Nephron (organoid): ENCODE measurements at regions not wholly inside any gene's neighbourhood (a gene's known extent, or its start where the extent isn't known, plus 50 kb on each side); places are given as distances from the start of the nearest gene placed in this dataset.

ENCODE experiments used
- H3K27ac Mint-ChIP-seq, 3 experiments: 2 replicates each; pipeline ENCODE4 v1.8.0; 2020; ENCODE audit warnings: mixed read lengths in 3 of 3, mild to moderate bottlenecking in 2 of 3, moderate library complexity in 1 of 3
- H3K27me3 Mint-ChIP-seq: 2 replicates; pipeline ENCODE4 v1.8.0; 2021; ENCODE audit warnings: low read depth, mild to moderate bottlenecking, moderate library complexity, mixed read lengths
- H3K36me3 Mint-ChIP-seq: 2 replicates; pipeline ENCODE4 v1.8.0; 2020; ENCODE audit warnings: low read depth, mixed read lengths
- H3K4me1 Mint-ChIP-seq: 2 replicates; pipeline ENCODE4 v1.8.0; 2020; ENCODE audit warnings: mixed read lengths
- H3K4me3 Mint-ChIP-seq, 3 experiments: 2 replicates each; pipeline ENCODE4 v1.8.0; 2020; ENCODE audit warnings: mild to moderate bottlenecking in 3 of 3, mixed read lengths in 3 of 3, moderate library complexity in 2 of 3
- H3K9me3 Mint-ChIP-seq: 2 replicates; pipeline ENCODE4 v1.8.0; 2020; ENCODE audit warnings: mixed read lengths
- TF ChIP-seq, protein P1 (sequence below), 3 experiments: fragments of 200-600 bp; sonication (generic); IDR thresholded peaks; one replicate each; pipeline ENCODE4 v1.5.0; 2021; ENCODE audit warnings: antibody characterized with exemption in 3 of 3; ENCODE audit not compliant: unreplicated experiment in 3 of 3

DNA sequence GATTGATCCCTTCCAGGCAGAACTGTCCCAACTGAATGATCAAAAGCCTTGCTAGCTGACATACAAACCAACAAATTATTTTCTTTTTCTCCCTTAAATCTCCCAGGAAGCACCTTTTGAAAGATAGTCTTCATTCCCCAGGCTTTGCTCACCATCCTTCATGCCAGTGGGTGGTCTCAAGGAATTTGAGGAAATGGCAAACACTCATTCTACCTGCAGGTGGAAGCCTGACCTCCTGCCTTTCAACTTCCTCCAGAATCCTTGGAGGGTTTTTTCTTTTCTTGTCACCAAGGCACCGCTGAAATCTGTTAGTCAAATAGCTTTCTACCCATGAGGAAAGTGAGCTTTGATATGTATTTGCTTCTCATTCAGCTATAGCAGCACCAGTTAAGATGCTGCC lies 128.5 kb downstream of the WIF1 start:
- Mint-ChIP-seq H3K9me3 (peaks cover 17% of the 10 kb centered on the region), H3K36me3 (no peaks in the 10 kb centered on the region), H3K27ac (peak overlapping the region; percentile 30 to 56 (median 32)), H3K27me3 (peaks cover 11% of the 10 kb centered on the region), H3K4me1 (peaks cover 3% of the 10 kb centered on the region), H3K4me3 (peak overlapping the region in 1 of 3 experiments; percentile 35)
- TF ChIP-seq, protein P1, sequence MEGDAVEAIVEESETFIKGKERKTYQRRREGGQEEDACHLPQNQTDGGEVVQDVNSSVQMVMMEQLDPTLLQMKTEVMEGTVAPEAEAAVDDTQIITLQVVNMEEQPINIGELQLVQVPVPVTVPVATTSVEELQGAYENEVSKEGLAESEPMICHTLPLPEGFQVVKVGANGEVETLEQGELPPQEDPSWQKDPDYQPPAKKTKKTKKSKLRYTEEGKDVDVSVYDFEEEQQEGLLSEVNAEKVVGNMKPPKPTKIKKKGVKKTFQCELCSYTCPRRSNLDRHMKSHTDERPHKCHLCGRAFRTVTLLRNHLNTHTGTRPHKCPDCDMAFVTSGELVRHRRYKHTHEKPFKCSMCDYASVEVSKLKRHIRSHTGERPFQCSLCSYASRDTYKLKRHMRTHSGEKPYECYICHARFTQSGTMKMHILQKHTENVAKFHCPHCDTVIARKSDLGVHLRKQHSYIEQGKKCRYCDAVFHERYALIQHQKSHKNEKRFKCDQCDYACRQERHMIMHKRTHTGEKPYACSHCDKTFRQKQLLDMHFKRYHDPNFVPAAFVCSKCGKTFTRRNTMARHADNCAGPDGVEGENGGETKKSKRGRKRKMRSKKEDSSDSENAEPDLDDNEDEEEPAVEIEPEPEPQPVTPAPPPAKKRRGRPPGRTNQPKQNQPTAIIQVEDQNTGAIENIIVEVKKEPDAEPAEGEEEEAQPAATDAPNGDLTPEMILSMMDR (IDR thresholded peaks at IDR 0.05; ENCODE audit: unreplicated experiment in 3 of 3), result no peak

DNA sequence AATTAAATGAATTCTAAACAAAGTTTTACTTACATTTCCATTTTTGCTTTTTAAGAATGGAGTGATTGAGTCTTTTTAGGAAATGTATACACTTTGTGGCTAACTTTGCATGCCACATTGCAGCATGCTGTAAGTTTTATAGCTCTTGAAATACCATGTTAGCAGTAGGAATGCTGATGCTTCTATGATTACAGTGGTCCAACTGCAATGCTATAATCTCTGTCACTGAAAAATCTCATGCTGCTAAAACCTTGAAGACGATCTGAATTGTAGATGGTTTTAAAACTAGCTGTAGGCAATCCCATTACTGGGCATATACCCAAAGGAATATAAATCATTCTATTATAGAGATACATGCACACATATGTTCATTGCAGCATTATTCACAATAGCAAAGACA lies 127.6 kb downstream of the WIF1 start:
- TF ChIP-seq, protein P1 (IDR thresholded peaks at IDR 0.05; ENCODE audit: unreplicated experiment in 3 of 3), result no peak
- peaks cover 17% of the 10 kb centered on the region for H3K9me3 Mint-ChIP-seq
- H3K36me3 Mint-ChIP-seq, result no peaks in the 10 kb centered on the region
- no peak overlapping the region for H3K27ac Mint-ChIP-seq
- peaks cover 11% of the 10 kb centered on the region for H3K27me3 Mint-ChIP-seq
- H3K4me1 Mint-ChIP-seq, result peaks cover 11% of the 10 kb centered on the region
- no peak overlapping the region for H3K4me3 Mint-ChIP-seq

DNA sequence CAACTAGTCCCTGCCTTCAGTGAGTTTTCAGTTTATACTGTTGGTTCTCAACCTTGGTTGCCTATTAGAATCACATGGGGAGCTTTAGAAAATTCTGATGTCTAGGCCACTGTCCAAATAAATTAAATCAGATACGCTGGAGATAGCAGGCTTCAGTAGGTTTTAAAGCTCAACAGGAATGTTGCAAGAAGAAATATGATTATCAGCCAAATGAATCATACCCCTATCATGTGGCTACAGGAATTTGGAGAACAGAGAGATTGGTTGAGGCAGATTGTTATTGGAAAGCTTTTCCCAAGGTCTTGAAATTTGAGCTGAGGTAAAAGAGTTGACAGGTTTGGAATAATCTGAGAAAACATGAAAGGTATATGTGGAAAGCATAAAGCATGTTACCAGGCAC lies 125.3 kb downstream of the WIF1 start:
- H3K27me3 Mint-ChIP-seq, result peaks cover 11% of the 10 kb centered on the region
- H3K27ac Mint-ChIP-seq, result peak overlapping the region in 1 of 3 experiments; percentile 68
- peaks cover 13% of the 10 kb centered on the region for H3K9me3 Mint-ChIP-seq
- H3K4me1 Mint-ChIP-seq, result peaks cover 18% of the 10 kb centered on the region
- TF ChIP-seq, protein P1 (IDR thresholded peaks at IDR 0.05; ENCODE audit: unreplicated experiment in 3 of 3), result no peak
- H3K36me3 Mint-ChIP-seq, result no peaks in the 10 kb centered on the region
- H3K4me3 Mint-ChIP-seq, result no peak overlapping the region

DNA sequence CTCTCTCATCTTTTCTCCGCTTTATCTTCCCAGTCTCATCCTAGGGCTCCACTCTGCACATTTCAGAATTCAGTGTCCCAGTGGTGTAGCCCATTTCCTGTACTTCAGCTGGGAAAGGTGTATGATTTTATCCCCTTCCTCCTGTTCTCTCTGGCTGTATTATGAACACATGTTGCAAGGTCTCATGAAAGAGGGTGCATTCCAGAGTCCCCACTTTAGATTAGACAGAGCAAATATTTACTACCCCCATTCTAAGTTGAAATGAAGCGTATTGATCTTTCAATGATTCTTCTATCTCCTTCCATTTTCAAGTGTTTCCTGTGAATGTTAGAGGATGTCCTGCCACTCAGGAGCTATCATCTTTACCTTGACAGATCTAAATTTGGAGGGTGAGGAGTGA lies 123.2 kb downstream of the WIF1 start:
- Mint-ChIP-seq H3K9me3 (peaks cover 24% of the 10 kb centered on the region), H3K36me3 (no peaks in the 10 kb centered on the region), H3K4me1 (peaks cover 18% of the 10 kb centered on the region), H3K27ac (peak overlapping the region; percentile 74 to 96 (median 88)), H3K27me3 (peaks cover 26% of the 10 kb centered on the region), H3K4me3 (no peak overlapping the region)
- TF ChIP-seq, protein P1 (IDR thresholded peaks at IDR 0.05; ENCODE audit: unreplicated experiment in 3 of 3), result no peak

DNA sequence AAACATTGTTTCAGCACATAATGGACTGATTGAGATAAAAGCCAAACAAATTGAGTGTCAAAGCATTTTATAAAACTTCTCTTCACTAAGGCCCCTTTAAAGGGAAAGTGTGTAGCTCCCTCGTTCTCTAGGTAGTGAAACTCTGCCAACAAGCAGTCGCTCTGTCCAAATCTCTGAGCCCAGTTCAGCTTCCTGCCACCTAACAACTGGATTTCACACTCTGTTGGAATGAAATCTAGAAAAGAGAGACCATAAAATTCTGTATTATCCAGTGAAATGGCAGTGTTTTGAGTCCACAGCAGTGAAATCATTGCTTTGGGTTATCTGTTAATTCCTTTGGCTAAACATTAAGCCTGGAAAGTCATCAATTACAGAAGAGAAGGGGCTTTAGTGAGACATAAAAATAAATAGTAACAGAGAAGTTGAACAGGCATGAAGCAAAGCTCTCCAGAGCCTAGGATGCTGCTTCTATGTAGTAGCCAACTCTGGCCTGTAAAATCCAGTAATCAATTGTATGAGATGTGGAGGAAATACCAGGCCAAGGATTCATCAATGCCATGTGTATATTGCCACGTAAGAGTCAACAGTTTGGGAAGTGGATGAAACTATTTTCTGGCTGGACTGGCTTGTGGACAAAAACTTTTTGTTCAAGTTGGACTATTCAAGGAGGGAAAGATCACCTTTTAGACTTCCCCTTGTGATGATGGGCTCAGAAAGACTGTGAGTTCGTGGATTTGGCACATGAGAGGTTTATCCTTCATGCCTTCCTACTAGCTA lies 122.5 kb downstream of the WIF1 start:
- peak overlapping the region in 1 of 3 experiments; percentile 9 for H3K4me3 Mint-ChIP-seq
- peaks cover 27% of the 10 kb centered on the region for H3K27me3 Mint-ChIP-seq

More for the DNA sequence above, 122.5 kb downstream of the WIF1 start:
- no peaks in the 10 kb centered on the region for H3K36me3 Mint-ChIP-seq
- TF ChIP-seq, protein P1 (IDR thresholded peaks at IDR 0.05; ENCODE audit: unreplicated experiment in 3 of 3), result no peak
- H3K27ac Mint-ChIP-seq, result peak overlapping the region; percentile 74 to 96 (median 88)
- peaks cover 24% of the 10 kb centered on the region for H3K9me3 Mint-ChIP-seq
- H3K4me1 Mint-ChIP-seq, result peaks cover 18% of the 10 kb centered on the region
